Right lobe of liver (tissue), 6 donors: ENCODE measurements at regions not wholly inside any gene's neighbourhood (a gene's known extent, or its start where the extent isn't known, plus 50 kb on each side); places are given as distances from the start of the nearest gene placed in this dataset.

Experiments
- ATAC-seq, 4 donors: fragments of 200-7000 bp; cut with Tn5 transposase; one replicate each; pipeline ENCODE4 v1.9.1; 2020; ENCODE audit warnings: mild to moderate bottlenecking in 4 of 4, moderate library complexity in 4 of 4
- DNase-seq, 3 donors: peaks; one replicate each; pipeline ENCODE4 v3.0.0-alpha.2; 2020
- H3K27ac ChIP-seq, 3 donors: fragments of 200-600 bp; one replicate each; pipeline ENCODE4 v1.8.0; 2022
- H3K27me3 ChIP-seq, 2 donors: fragments of 200-600 bp; one replicate each; pipeline ENCODE4 v1.8.0; 2022
- H3K36me3 ChIP-seq, 4 donors: fragments of 200-600 bp; sonication (generic) in 1 of 4; one replicate each; pipeline versions ENCODE4 v1.5.1 to v1.8.0; 2017 to 2022; ENCODE audit warnings: control low read depth in 1 of 4
- H3K4me1 ChIP-seq, 4 donors: fragments of 200-600 bp; sonication (generic) in 1 of 4; one replicate each; pipeline versions ENCODE4 v1.5.1 to v1.8.0; 2017 to 2022; ENCODE audit warnings: control low read depth in 1 of 4
- H3K4me3 ChIP-seq, 3 donors: fragments of 200-600 bp; one replicate each; pipeline ENCODE4 v1.8.0; 2022
- H3K9me3 ChIP-seq, 4 donors: fragments of 200-600 bp; sonication (generic) in 1 of 4; one replicate each; pipeline versions ENCODE4 v1.5.1 to v1.8.0; 2017 to 2022; ENCODE audit warnings: control low read depth in 1 of 4
- POLR2A ChIP-seq: fragments of 450-650 bp; IDR thresholded peaks from one replicate; pipeline ENCODE4 v1.6.1; 2017; ENCODE audit warnings: antibody characterized with exemption, mild to moderate bottlenecking
- WGBS: methylation state at CpG from one replicate; pipeline ENCODE4 v1.1.6; 2018; ENCODE audit warnings: low coverage, low lambda C conversion rate; ENCODE audit not compliant: insufficient coverage; ENCODE audit errors: missing lambda C conversion rate; 5-methylcytosine and 5-hydroxymethylcytosine counted together
- intact Hi-C, 2 donors: fragments of 100-400 bp; cut with DNase I; formaldehyde crosslinking; loops; one replicate each; pipeline versions ENCODE4 v1.11.2 to v1.14.1; 2022
- TF ChIP-seq, protein P1 (sequence below), 4 donors: fragments of 200-600 bp in 3 of 4; fragments of 450-650 bp in 1 of 4; IDR thresholded peaks; one replicate each; pipeline versions ENCODE4 v1.5.1 to v1.8.0; 2016 to 2022; ENCODE audit warnings: antibody characterized with exemption in 4 of 4, mild to moderate bottlenecking in 2 of 4
- donor health status: DM: no; HTN: yes; CAD: no.
- donor health status: DM: no; HTN: no; CAD: no.
- donor health status: DM: no; HTN: no; CAD: no.
- donor health status: DM: no; HTN: yes; CAD: no.
- donor health status: DM: no; HTN: yes; CAD: no.

DNA sequence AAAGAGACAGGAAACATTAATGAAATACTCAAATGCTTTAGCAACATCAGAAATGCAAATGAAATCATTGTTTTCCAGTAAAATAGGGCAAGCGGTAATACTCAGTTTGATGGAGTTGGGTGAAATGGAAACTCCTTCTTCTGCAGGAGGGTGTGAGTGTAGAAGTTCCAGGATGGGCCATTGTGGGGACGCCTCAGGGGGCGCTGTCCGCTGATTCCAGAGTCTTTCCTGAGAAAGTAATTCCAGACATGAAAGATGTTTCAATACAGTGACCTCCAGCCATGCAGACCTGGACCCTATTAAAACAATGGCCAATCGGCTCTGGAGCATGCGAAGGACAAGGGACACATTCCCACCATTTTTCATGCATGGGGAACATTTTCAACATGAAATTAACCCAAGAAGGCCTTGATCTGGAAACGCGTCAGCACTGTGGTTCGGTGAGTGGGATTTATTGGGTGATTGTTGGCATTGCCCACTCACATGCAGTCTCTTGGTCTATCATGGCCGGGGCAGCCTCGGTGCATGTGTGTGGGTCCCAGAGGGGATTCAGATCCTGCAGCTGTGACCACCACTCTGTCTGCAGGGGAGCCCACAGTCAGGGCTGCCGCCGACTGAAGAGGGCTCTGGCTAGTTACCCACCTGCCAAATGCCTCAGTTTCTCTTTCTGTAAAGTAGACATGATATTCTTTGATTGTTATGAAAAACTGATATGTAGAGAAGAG lies 132.6 kb upstream of the IRX4 start:
- Histone ChIP-seq H3K27me3 (no peaks in the 10 kb centered on the region), H3K36me3 (no peaks in the 10 kb centered on the region), H3K4me3 (no peak overlapping the region), H3K27ac (no peak overlapping the region), H3K9me3 (no peaks in the 10 kb centered on the region), H3K4me1 (no peaks in the 10 kb centered on the region)
- WGBS = 65% methylated on average over 7 of the region's 13 CpGs
- ATAC-seq (no peak), DNase-seq (no peak)
- intact Hi-C loops = loop anchor here in 1 of 2 donors (10.0 kb wide), 1 partner anchor 250 kb away; no protein-coding TSS in a partner anchor
- no peak for TF ChIP-seq POLR2A
- TF ChIP-seq, protein P1, sequence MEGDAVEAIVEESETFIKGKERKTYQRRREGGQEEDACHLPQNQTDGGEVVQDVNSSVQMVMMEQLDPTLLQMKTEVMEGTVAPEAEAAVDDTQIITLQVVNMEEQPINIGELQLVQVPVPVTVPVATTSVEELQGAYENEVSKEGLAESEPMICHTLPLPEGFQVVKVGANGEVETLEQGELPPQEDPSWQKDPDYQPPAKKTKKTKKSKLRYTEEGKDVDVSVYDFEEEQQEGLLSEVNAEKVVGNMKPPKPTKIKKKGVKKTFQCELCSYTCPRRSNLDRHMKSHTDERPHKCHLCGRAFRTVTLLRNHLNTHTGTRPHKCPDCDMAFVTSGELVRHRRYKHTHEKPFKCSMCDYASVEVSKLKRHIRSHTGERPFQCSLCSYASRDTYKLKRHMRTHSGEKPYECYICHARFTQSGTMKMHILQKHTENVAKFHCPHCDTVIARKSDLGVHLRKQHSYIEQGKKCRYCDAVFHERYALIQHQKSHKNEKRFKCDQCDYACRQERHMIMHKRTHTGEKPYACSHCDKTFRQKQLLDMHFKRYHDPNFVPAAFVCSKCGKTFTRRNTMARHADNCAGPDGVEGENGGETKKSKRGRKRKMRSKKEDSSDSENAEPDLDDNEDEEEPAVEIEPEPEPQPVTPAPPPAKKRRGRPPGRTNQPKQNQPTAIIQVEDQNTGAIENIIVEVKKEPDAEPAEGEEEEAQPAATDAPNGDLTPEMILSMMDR (IDR thresholded peaks at IDR 0.05) = no peak

DNA sequence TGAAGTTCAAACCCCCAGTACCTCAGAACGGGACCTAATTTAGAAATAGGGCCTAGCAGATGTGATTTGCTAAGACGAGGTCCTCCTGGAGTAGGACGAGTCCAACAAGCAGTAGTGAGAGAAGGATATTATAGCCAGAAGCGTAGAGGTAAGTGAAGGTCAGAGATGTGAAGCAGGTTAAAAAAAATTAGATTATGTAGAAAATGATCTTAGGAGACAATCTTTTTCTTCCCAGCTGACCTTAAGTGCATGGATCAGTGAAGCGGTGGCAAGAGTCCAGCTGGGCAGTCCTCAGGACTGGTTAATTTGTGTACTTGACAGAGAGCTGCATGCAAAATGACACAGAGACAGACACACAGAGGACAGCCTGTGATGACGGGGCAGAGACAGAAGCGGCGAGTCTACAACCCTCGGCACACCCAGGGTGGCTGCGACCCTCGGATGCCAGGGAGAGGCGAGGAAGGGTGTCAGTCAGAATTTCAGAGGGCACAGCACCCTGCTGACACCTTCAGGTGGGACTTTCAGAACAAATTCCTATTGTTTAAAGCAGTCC lies 131.4 kb upstream of the IRX4 start:
- H3K4me3 ChIP-seq = no peak overlapping the region
- no peak for TF ChIP-seq POLR2A
- TF ChIP-seq, protein P1 (IDR thresholded peaks at IDR 0.05) = no peak
- no peak for DNase-seq
- H3K4me1 ChIP-seq = no peaks in the 10 kb centered on the region
- no peaks in the 10 kb centered on the region for H3K27me3 ChIP-seq
- intact Hi-C loops = loop anchor here in 1 of 2 donors (10.0 kb wide), 1 partner anchor 249 kb away; no protein-coding TSS in a partner anchor
- WGBS = 53% methylated on average over 12 of the region's 12 CpGs
- no peaks in the 10 kb centered on the region for H3K9me3 ChIP-seq
- no peak overlapping the region for H3K27ac ChIP-seq
- no peak for ATAC-seq
- H3K36me3 ChIP-seq = no peaks in the 10 kb centered on the region

DNA sequence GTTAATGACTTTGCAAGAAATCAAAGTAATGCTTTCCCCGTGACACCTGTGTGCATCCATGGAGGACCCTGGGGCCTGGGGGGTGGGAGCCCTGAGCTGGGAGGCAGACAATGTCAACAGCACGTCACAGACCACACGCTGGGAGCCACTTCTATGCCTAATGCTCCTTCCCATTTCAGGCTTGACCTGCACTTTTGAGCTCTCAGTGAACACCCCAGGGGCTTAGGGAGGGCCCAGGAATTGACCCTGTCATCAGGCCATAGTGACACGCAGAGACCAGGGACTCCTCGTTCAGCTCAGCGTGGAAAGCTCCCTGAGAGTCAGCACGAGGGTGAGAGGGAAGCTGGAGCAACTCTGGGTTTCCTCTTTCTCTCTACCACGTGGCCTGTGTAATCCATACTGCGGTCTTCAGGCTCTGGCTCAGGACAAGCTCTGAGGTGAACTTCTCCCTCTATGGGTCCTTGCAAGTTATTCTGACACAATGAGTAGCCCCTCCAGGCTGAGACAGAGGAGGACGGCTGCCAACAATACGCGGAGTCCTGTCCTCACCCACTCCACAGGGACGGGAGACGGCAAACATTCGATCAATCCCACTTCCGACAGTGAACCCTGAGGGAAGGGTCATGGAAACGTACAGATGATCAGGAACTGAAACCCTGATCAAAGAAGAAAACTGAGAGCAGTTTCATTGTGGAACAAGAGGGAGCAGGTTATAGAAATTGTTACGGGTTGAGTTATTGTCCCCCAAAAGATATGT lies 130.8 kb upstream of the IRX4 start:
- intact Hi-C loops = loop anchor here in 1 of 2 donors (10.0 kb wide), 1 partner anchor 249 kb away; no protein-coding TSS in a partner anchor
- 66% methylated on average over 12 of the region's 18 CpGs for WGBS
- TF ChIP-seq, protein P1 (IDR thresholded peaks at IDR 0.05) = no peak
- TF ChIP-seq POLR2A = no peak

DNA sequence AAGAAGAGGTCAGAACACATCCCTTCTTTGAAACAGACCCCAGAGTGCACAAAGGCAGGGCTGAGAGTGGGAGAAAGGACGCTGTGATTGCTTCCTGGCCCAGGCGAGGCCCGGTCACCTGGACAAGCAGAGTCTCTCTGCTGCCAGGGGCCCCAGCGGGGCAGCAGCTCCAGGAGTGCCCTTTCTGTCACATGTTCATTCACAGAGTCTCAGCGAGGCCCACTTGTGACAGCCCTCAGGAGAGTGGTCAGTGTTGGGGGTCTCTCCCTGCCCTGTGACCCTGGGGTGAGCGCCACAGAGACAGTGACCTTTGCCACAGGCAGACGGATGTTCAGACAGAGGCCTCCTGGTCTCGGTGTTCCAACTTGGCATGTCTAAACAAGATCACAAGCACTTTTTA lies 130.2 kb upstream of the IRX4 start:
- Histone ChIP-seq H3K27ac (no peak overlapping the region), H3K36me3 (no peaks in the 10 kb centered on the region), H3K4me1 (no peaks in the 10 kb centered on the region), H3K9me3 (no peaks in the 10 kb centered on the region), H3K27me3 (no peaks in the 10 kb centered on the region), H3K4me3 (no peak overlapping the region)
- 60% methylated on average over 1 of the region's 8 CpGs for WGBS
- DNase-seq = no peak
- intact Hi-C loops = loop anchor here in 1 of 2 donors (10.0 kb wide), 1 partner anchor 248 kb away; no protein-coding TSS in a partner anchor
- ATAC-seq = no peak
- TF ChIP-seq, protein P1 (IDR thresholded peaks at IDR 0.05) = no peak
- TF ChIP-seq POLR2A = no peak

More for the DNA sequence above, 130.8 kb upstream of the IRX4 start:
- H3K36me3 ChIP-seq = no peaks in the 10 kb centered on the region
- H3K4me3 ChIP-seq = no peak overlapping the region
- no peak overlapping the region for H3K27ac ChIP-seq
- DNase-seq (no peak), ATAC-seq (no peak)
- H3K27me3 ChIP-seq = no peaks in the 10 kb centered on the region
- H3K4me1 ChIP-seq = no peaks in the 10 kb centered on the region
- H3K9me3 ChIP-seq = no peaks in the 10 kb centered on the region
